A549 (cell line): ENCODE measurements at regions not wholly inside any gene's neighbourhood (a gene's known extent, or its start where the extent isn't known, plus 50 kb on each side); places are given as distances from the start of the nearest gene placed in this dataset.

Experiments
- ATAC-seq, 2 experiments: fragments of 200-7000 bp in 1 of 2; fragments of >200 bp in 1 of 2; cut with Nextera tagmentation in 1 of 2; cut with Tn5 transposase in 1 of 2; 3 replicates each; pipeline versions ENCODE4 v1.8.0 to v1.9.1; 2018 to 2020; ENCODE audit warnings: mild to moderate bottlenecking in 1 of 2, moderate library complexity in 1 of 2
- CTCF ChIA-PET: fragments of 300-600 bp; sonication (Branson Sonifier 250); formaldehyde crosslinking; extraction: SDS; loops from one replicate; lab custom pipeline; 2021; ENCODE audit warnings: antibody characterized with exemption, inconsistent platforms; lab: Yijun Ruan, JAX
- POLR2A ChIA-PET: fragments of 350-600 bp; formaldehyde crosslinking; extraction: SDS; loops from one replicate; lab custom pipeline; 2021; ENCODE audit warnings: antibody characterized with exemption, inconsistent platforms; lab: Yijun Ruan, JAX
- DNase-seq, 2 experiments: peaks; one replicate each; pipeline versions ENCODE4 v3.0.0 to v3.0.0-alpha.2; 2011 to 2016; ENCODE audit warnings: low read depth in 1 of 2, low spot score in 1 of 2
- FAIRE-seq: peaks from 2 replicates; lab custom pipeline; 2011; peaks lifted over from hg19 to GRCh38; lab: Jason Lieb, UNC
- H3K27ac ChIP-seq, 2 experiments: fragments of >200 bp; sonication (Bioruptor Twin); formaldehyde crosslinking; 3 replicates each; pipeline ENCODE4 v1.5.1; 2016 to 2017
- H3K4me1 ChIP-seq: fragments of >200 bp; sonication (Bioruptor Twin); formaldehyde crosslinking; 3 replicates; pipeline ENCODE4 v1.6.1; 2016
- H3K4me2 ChIP-seq: fragments of >200 bp; sonication (Bioruptor Twin); formaldehyde crosslinking; 3 replicates; pipeline ENCODE4 v1.6.1; 2016
- H3K4me3 ChIP-seq: fragments of >200 bp; sonication (Bioruptor Twin); formaldehyde crosslinking; 3 replicates; pipeline ENCODE4 v1.5.1; 2016
- H3K9me3 ChIP-seq: fragments of >200 bp; sonication (Bioruptor Twin); formaldehyde crosslinking; 3 replicates; pipeline ENCODE4 v1.6.1; 2016
- BHLHE40 ChIP-seq: IDR thresholded peaks from 2 replicates; pipeline ENCODE4 v1.6.1; 2012; ENCODE audit warnings: low read depth, low read length, inconsistent platforms
- CBX2 ChIP-seq: fragments of 200-600 bp; sonication (generic); IDR thresholded peaks from 2 replicates; pipeline ENCODE4 v1.6.1; 2016; ENCODE audit warnings: low read depth, mild to moderate bottlenecking, borderline replicate concordance
- CHD4 ChIP-seq: fragments of 200-600 bp; sonication (generic); IDR thresholded peaks from 2 replicates; pipeline ENCODE4 v1.6.1; 2016; ENCODE audit warnings: antibody characterized with exemption, mild to moderate bottlenecking, borderline replicate concordance
- EHMT2 ChIP-seq: fragments of 200-600 bp; sonication (generic); IDR thresholded peaks from 2 replicates; pipeline ENCODE4 v1.6.1; 2016; ENCODE audit warnings: antibody characterized with exemption, low read depth, mild to moderate bottlenecking, moderate library complexity
- ELK1 ChIP-seq: fragments of 150-350 bp; IDR thresholded peaks from 2 replicates; pipeline ENCODE4 v1.6.1; 2014; ENCODE audit warnings: low read depth, mild to moderate bottlenecking, low read length
- GATA3 ChIP-seq: IDR thresholded peaks from 2 replicates; pipeline ENCODE4 v1.6.1; 2012; ENCODE audit warnings: borderline replicate concordance
- HEYL ChIP-seq: fragments of 250-450 bp; sonication (Bioruptor Pico); IDR thresholded peaks from 2 replicates; pipeline ENCODE4 v1.8.0; 2021; ENCODE audit warnings: mild to moderate bottlenecking, moderate library complexity
- JUNB ChIP-seq: fragments of >200 bp; sonication (Bioruptor Twin); formaldehyde crosslinking; IDR thresholded peaks from 2 replicates; pipeline ENCODE4 v1.6.1; 2016
- KDM1A ChIP-seq: fragments of 200-600 bp; sonication (generic); IDR thresholded peaks from 2 replicates; pipeline ENCODE4 v1.6.1; 2016; ENCODE audit warnings: low read depth, mild to moderate bottlenecking
- KDM5A ChIP-seq: fragments of 200-600 bp; sonication (generic); IDR thresholded peaks from 2 replicates; pipeline ENCODE4 v1.6.1; 2016; ENCODE audit warnings: antibody characterized with exemption, mild to moderate bottlenecking
- MYC ChIP-seq: IDR thresholded peaks from 2 replicates; pipeline ENCODE4 v1.6.1; 2012; ENCODE audit warnings: mild to moderate bottlenecking, inconsistent platforms, low read length, improper control_type of control experiment, borderline replicate concordance
- NFE2L2 ChIP-seq: fragments of 150-350 bp; conservative IDR thresholded peaks from 2 replicates; pipeline ENCODE4 v1.6.1; 2014; ENCODE audit warnings: low read length
- RAD21 ChIP-seq, 2 experiments: fragments of >200 bp in 1 of 2; sonication (Bioruptor Twin) in 1 of 2; formaldehyde crosslinking in 1 of 2; IDR thresholded peaks in 1 of 2; conservative IDR thresholded peaks in 1 of 2; 2 replicates in 1 of 2; 3 replicates in 1 of 2; pipeline ENCODE4 v1.6.1; 2012 to 2018; ENCODE audit warnings: inconsistent platforms in 1 of 2
- RARB ChIP-seq: fragments of 250-450 bp; sonication (Bioruptor Pico); IDR thresholded peaks from 2 replicates; pipeline ENCODE4 v1.8.0; 2021; ENCODE audit warnings: mild to moderate bottlenecking, moderate library complexity
- RCOR1 ChIP-seq: fragments of 150-350 bp; IDR thresholded peaks from 2 replicates; pipeline ENCODE4 v1.6.1; 2014; ENCODE audit warnings: antibody characterized with exemption, low read length, low read depth
- RNF2 ChIP-seq: fragments of 200-600 bp; sonication (generic); IDR thresholded peaks from 2 replicates; pipeline ENCODE4 v1.6.1; 2016; ENCODE audit warnings: low read depth, mild to moderate bottlenecking, antibody characterized with exemption, moderate library complexity, borderline replicate concordance
- SMC3 ChIP-seq: fragments of >200 bp; sonication (Bioruptor Twin); formaldehyde crosslinking; IDR thresholded peaks from 3 replicates; pipeline ENCODE4 v1.6.1; 2018; ENCODE audit warnings: inconsistent platforms
- USF2 ChIP-seq: fragments of 450-650 bp; IDR thresholded peaks from 2 replicates; pipeline ENCODE4 v1.6.1; 2014; ENCODE audit warnings: antibody characterized with exemption
- ZC3H11A ChIP-seq: fragments of 450-650 bp; IDR thresholded peaks from 2 replicates; pipeline ENCODE4 v1.6.1; 2014; ENCODE audit warnings: antibody characterized with exemption, mild to moderate bottlenecking
- ZFP36 ChIP-seq: fragments of 450-650 bp; IDR thresholded peaks from 2 replicates; pipeline ENCODE4 v1.6.1; 2014; ENCODE audit warnings: borderline replicate concordance; ENCODE audit not compliant: partially characterized antibody
- ZNF302 ChIP-seq: fragments of 250-450 bp; sonication (Bioruptor Pico); IDR thresholded peaks from 2 replicates; pipeline ENCODE4 v1.9.0; 2021; ENCODE audit warnings: inconsistent platforms, mild to moderate bottlenecking, moderate library complexity
- WGBS: methylation state at CpG from one replicate; pipeline ENCODE4 v1.1.6; 2017; ENCODE audit errors: missing lambda C conversion rate; 5-methylcytosine and 5-hydroxymethylcytosine counted together
- TF ChIP-seq, protein P1 (sequence below): fragments of >200 bp; sonication (Bioruptor Twin); formaldehyde crosslinking; IDR thresholded peaks from 3 replicates; pipeline ENCODE4 v1.5.1; 2016
- TF ChIP-seq, protein P2 (sequence below): fragments of 250-450 bp; sonication (Bioruptor Pico); IDR thresholded peaks from 2 replicates; pipeline ENCODE4 v1.5.0; 2020; ENCODE audit warnings: low read depth, mild to moderate bottlenecking, moderate library complexity
- TF ChIP-seq, protein P3 (sequence below): fragments of >200 bp; sonication (Bioruptor Twin); formaldehyde crosslinking; IDR thresholded peaks from 3 replicates; pipeline ENCODE4 v1.6.1; 2016
- TF ChIP-seq, protein P4 (sequence below): fragments of 250-450 bp; sonication (Bioruptor Pico); IDR thresholded peaks from 2 replicates; pipeline ENCODE4 v1.5.0; 2021; ENCODE audit warnings: mild to moderate bottlenecking, moderate library complexity, borderline replicate concordance
- TF ChIP-seq, protein P5 (sequence below): IDR thresholded peaks from 2 replicates; pipeline ENCODE4 v1.6.1; 2012

GRCh38 chr9:80076162-80076561 is 504.4 kb downstream of the TLE4 start (continued):
- no peak for TF ChIP-seq RAD21 (conservative IDR thresholded peaks at IDR 0.05 in 1 of 2, IDR thresholded peaks at IDR 0.05 in 1 of 2)

DNA sequence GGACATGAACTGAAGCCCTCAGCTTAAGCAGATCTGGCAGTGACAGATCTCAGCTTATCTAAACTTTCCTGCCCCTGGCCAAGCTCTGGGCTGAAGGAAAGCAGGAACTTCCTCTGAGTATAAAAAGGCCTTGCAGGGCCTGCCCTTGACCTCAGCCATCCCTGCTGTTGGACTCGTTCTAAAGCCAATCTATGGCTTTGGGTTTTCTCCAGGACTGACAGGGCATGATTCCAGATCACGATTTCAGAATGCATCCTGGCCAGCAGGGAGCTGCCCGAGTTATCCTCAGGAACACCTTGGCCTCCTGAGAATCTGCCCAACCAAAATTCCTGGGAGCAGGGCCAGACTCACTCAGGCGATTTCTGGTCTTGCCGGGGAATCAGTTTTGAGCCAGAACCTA is 502.7 kb downstream of the TLE4 start:
- ChIA-PET POLR2A (no interaction called here), CTCF (interaction anchor here (0.7 to 1.2 kb wide), 3 partner anchors 23 to 1229 kb away, joined by 3 to 4 read pairs (median 4); no protein-coding TSS in a partner anchor)
- no peak for FAIRE-seq
- no peak for DNase-seq
- Histone ChIP-seq H3K4me3 (no peak overlapping the region), H3K27ac (no peak overlapping the region), H3K9me3 (no peaks in the 10 kb centered on the region), H3K4me1 (no peaks in the 10 kb centered on the region), H3K4me2 (no peak overlapping the region)
- TF ChIP-seq KDM1A (no peak), NFE2L2 (no peak), USF2 (no peak), HEYL (no peak), JUNB (no peak), KDM5A (no peak), RNF2 (no peak), ZC3H11A (no peak), SMC3 (no peak), BHLHE40 (no peak), MYC (no peak), ZFP36 (no peak), CBX2 (no peak), ELK1 (no peak), ZNF302 (no peak)
- TF ChIP-seq, protein P1, sequence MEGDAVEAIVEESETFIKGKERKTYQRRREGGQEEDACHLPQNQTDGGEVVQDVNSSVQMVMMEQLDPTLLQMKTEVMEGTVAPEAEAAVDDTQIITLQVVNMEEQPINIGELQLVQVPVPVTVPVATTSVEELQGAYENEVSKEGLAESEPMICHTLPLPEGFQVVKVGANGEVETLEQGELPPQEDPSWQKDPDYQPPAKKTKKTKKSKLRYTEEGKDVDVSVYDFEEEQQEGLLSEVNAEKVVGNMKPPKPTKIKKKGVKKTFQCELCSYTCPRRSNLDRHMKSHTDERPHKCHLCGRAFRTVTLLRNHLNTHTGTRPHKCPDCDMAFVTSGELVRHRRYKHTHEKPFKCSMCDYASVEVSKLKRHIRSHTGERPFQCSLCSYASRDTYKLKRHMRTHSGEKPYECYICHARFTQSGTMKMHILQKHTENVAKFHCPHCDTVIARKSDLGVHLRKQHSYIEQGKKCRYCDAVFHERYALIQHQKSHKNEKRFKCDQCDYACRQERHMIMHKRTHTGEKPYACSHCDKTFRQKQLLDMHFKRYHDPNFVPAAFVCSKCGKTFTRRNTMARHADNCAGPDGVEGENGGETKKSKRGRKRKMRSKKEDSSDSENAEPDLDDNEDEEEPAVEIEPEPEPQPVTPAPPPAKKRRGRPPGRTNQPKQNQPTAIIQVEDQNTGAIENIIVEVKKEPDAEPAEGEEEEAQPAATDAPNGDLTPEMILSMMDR: no peak
- TF ChIP-seq, protein P2, sequence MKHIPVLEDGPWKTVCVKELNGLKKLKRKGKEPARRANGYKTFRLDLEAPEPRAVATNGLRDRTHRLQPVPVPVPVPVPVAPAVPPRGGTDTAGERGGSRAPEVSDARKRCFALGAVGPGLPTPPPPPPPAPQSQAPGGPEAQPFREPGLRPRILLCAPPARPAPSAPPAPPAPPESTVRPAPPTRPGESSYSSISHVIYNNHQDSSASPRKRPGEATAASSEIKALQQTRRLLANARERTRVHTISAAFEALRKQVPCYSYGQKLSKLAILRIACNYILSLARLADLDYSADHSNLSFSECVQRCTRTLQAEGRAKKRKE (CRISPR knock-in tag): no peak
- TF ChIP-seq, protein P3, sequence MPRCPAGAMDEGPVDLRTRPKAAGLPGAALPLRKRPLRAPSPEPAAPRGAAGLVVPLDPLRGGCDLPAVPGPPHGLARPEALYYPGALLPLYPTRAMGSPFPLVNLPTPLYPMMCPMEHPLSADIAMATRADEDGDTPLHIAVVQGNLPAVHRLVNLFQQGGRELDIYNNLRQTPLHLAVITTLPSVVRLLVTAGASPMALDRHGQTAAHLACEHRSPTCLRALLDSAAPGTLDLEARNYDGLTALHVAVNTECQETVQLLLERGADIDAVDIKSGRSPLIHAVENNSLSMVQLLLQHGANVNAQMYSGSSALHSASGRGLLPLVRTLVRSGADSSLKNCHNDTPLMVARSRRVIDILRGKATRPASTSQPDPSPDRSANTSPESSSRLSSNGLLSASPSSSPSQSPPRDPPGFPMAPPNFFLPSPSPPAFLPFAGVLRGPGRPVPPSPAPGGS: no peak
- 30% methylated on average over 5 of the region's 5 CpGs for whole genome bisulfite sequencing
- ATAC-seq: no peak

DNA sequence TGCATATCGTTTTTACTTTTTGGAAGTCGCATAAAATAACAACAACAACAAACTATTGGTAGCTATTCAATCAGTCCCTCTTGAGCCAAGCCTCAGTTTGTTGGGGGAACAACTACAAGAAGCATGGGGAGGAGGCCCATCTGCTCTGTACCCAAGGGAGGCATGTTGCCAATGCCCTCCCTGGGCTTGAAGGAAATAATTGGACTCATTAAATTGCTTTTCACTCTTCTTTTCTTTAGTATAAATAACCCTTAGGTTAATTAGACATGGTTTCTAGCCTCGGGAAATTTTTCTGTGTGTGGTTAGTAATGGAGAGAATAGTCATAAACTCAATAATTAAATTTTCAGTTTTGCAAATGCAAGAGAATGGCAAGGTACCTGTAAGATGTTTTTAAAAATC is 500.7 kb downstream of the TLE4 start:
- Histone ChIP-seq H3K9me3 (no peaks in the 10 kb centered on the region), H3K27ac (no peak overlapping the region), H3K4me1 (no peaks in the 10 kb centered on the region), H3K4me2 (no peak overlapping the region), H3K4me3 (no peak overlapping the region)
- no peak for FAIRE-seq
- no peak for ATAC-seq
- POLR2A ChIA-PET: no interaction called here
- WGBS: 23% methylated on average over 3 of the region's 3 CpGs
- DNase-seq: no peak
- CTCF ChIA-PET: no interaction called here
- TF ChIP-seq ZFP36: no peak
- no peak for TF ChIP-seq CHD4
- no peak for TF ChIP-seq ZC3H11A
- TF ChIP-seq, protein P4, sequence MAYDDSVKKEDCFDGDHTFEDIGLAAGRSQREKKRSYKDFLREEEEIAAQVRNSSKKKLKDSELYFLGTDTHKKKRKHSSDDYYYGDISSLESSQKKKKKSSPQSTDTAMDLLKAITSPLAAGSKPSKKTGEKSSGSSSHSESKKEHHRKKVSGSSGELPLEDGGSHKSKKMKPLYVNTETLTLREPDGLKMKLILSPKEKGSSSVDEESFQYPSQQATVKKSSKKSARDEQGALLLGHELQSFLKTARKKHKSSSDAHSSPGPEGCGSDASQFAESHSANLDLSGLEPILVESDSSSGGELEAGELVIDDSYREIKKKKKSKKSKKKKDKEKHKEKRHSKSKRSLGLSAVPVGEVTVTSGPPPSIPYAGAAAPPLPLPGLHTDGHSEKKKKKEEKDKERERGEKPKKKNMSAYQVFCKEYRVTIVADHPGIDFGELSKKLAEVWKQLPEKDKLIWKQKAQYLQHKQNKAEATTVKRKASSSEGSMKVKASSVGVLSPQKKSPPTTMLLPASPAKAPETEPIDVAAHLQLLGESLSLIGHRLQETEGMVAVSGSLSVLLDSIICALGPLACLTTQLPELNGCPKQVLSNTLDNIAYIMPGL (CRISPR knock-in tag): no peak
- TF ChIP-seq, protein P5, sequence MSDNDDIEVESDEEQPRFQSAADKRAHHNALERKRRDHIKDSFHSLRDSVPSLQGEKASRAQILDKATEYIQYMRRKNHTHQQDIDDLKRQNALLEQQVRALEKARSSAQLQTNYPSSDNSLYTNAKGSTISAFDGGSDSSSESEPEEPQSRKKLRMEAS: no peak
- TF ChIP-seq RCOR1: no peak
- no peak for TF ChIP-seq RARB (CRISPR knock-in tag)
- TF ChIP-seq SMC3: no peak
- TF ChIP-seq ELK1: no peak
- no peak for TF ChIP-seq GATA3
- TF ChIP-seq EHMT2: no peak
- TF ChIP-seq, protein P2 (CRISPR knock-in tag): no peak
